ENCODE measurements at regions not wholly inside any gene's neighbourhood (a gene's known extent, or its start where the extent isn't known, plus 50 kb on each side); places are given as distances from the start of the nearest gene placed in this dataset.

GRCh38 chr3:132205609-132206008, 111.6 kb upstream of the ACP3 start:
- Histone ChIP-seq H3K27me3 (ENCODE audit: control insufficient read depth, insufficient read depth, low read length) (no peaks in the 10 kb centered on the region), H3K4me3 (ENCODE audit: low read depth, low read length) (no peak overlapping the region), H3K9me3 (ENCODE audit: control insufficient read depth, insufficient read depth, low read length) (no peaks in the 10 kb centered on the region), H3K27ac (ENCODE audit: low read depth, low read length) (no peak overlapping the region)
- TF ChIP-seq, protein P1, sequence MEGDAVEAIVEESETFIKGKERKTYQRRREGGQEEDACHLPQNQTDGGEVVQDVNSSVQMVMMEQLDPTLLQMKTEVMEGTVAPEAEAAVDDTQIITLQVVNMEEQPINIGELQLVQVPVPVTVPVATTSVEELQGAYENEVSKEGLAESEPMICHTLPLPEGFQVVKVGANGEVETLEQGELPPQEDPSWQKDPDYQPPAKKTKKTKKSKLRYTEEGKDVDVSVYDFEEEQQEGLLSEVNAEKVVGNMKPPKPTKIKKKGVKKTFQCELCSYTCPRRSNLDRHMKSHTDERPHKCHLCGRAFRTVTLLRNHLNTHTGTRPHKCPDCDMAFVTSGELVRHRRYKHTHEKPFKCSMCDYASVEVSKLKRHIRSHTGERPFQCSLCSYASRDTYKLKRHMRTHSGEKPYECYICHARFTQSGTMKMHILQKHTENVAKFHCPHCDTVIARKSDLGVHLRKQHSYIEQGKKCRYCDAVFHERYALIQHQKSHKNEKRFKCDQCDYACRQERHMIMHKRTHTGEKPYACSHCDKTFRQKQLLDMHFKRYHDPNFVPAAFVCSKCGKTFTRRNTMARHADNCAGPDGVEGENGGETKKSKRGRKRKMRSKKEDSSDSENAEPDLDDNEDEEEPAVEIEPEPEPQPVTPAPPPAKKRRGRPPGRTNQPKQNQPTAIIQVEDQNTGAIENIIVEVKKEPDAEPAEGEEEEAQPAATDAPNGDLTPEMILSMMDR (IDR thresholded peaks at IDR 0.05; ENCODE audit: low read depth, low read length): no peak
- CTCF ChIA-PET: no interaction called here
- POLR2A ChIA-PET: no interaction called here
- DNase-seq (ENCODE audit: low read depth, low spot score): no peak

DNA sequence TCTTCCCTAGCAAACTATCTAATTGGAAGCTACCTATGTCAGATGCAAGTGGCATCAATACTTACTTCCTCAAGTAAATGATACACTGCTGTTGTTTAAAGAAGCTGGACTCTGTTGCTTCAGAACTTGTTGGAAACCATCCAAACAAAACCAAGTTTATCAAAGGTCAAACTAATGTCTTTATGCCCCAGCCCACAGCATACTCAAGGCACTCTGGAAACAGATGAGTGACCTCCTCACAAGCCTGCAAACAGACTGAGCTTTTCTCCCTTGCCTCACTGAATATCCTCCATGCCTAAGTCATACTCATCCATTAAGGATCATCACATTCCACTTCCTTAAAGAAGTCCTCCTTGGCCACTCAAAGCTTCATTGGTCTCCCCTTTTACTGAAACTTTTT, 107.4 kb upstream of the ACP3 start:
- TF ChIP-seq, protein P1 (IDR thresholded peaks at IDR 0.05; ENCODE audit: low read depth, low read length): no peak
- ChIA-PET CTCF (interaction anchor here (1.0 to 1.4 kb wide), 3 partner anchors 172 to 175 kb away, joined by 3 to 11 read pairs (median 6); partner anchors contain the start of gene CPNE4), POLR2A (no interaction called here)
- Histone ChIP-seq H3K27ac (ENCODE audit: low read depth, low read length) (no peak overlapping the region), H3K27me3 (ENCODE audit: control insufficient read depth, insufficient read depth, low read length) (no peaks in the 10 kb centered on the region), H3K4me3 (ENCODE audit: low read depth, low read length) (no peak overlapping the region), H3K9me3 (ENCODE audit: control insufficient read depth, insufficient read depth, low read length) (no peaks in the 10 kb centered on the region)
- no peak for DNase-seq (ENCODE audit: low read depth, low spot score)

DNA sequence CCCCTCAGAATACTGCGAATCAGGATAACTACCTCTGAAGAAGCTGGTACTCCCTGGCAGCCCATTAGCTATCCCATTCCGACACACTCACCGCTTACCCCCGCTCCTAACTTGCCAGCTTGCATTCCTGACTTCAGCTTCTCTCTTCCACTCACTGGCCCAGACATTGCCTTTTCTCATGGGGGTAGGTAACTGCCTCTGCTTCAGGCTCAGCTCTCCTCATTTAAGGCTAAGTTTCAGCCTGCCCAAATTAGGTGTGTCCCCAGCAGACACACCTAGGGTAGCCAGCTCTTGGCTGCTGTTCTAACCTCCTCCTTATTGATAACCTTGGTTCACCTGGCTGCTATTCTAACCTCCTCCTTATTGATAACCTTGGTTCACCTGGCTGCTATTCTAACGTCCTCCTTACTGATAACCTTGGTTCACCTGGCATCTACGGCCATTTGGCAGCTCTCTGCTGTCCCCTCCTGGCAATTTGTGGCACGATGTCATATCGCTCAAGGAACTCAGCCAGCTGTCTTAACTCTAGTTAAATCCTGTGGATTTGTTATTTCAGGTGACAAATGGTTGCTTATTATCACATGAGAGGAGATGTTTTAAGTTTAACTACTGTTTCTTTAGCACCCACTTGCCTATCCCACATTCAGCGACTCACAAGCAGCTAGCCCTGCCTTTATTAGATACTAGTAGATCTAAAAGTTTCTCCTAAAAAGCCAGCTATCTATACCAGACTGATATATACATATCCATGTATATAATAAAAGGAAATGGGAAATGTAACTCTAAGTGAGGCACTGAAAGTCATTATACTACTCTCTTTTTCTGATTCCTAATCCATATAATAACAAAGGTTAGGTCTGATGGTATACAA, 106.5 kb upstream of the ACP3 start:
- ChIA-PET POLR2A (no interaction called here), CTCF (interaction anchor here (1.0 to 1.4 kb wide), 3 partner anchors 173 to 176 kb away, joined by 3 to 11 read pairs (median 6); partner anchors contain the start of gene CPNE4)
- H3K9me3 ChIP-seq (ENCODE audit: control insufficient read depth, insufficient read depth, low read length): no peaks in the 10 kb centered on the region
- H3K4me3 ChIP-seq (ENCODE audit: low read depth, low read length): no peak overlapping the region
- H3K27me3 ChIP-seq (ENCODE audit: control insufficient read depth, insufficient read depth, low read length): no peaks in the 10 kb centered on the region
- no peak overlapping the region for H3K27ac ChIP-seq (ENCODE audit: low read depth, low read length)
- TF ChIP-seq, protein P1 (IDR thresholded peaks at IDR 0.05; ENCODE audit: low read depth, low read length): peak; percentile 36
- no peak for DNase-seq (ENCODE audit: low read depth, low spot score)

DNA sequence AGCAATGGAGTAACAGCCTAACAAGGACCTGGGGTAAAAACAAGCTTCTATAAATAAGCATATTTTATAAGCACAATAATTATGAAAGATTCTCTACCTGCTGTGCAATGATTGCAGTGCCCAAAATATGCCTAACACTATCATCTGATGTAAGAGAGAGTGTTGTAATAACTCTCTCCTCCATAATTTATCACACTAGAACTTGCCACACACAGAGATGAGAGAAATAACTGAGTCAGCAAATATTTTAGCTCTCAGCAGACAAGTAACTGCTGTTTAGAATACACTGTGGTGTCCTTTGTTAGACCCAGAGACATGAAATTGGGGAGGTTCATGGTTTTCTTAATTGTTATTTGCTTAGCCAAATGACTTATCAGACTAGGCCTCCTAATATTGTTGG, 105.3 kb upstream of the ACP3 start:
- POLR2A ChIA-PET: no interaction called here
- CTCF ChIA-PET: no interaction called here
- Histone ChIP-seq H3K4me3 (ENCODE audit: low read depth, low read length) (no peak overlapping the region), H3K27ac (ENCODE audit: low read depth, low read length) (no peak overlapping the region), H3K9me3 (ENCODE audit: control insufficient read depth, insufficient read depth, low read length) (no peaks in the 10 kb centered on the region), H3K27me3 (ENCODE audit: control insufficient read depth, insufficient read depth, low read length) (no peaks in the 10 kb centered on the region)
- no peak for DNase-seq (ENCODE audit: low read depth, low spot score)
- TF ChIP-seq, protein P1 (IDR thresholded peaks at IDR 0.05; ENCODE audit: low read depth, low read length): no peak
